Activated naive CD8-positive, alpha-beta T cell treated with anti-CD3 and anti-CD28 coated beads, Interleukin-2, amount 10 ng/mL, durations not matched to agents 7 days and 5 days (primary cell): ENCODE measurements at regions not wholly inside any gene's neighbourhood (a gene's known extent, or its start where the extent isn't known, plus 50 kb on each side); places are given as distances from the start of the nearest gene placed in this dataset.

ENCODE experiments used
- ATAC-seq: fragments of 150-1000 bp; cut with Tn5 transposase; one replicate; pipeline ENCODE4 v1.10.0; 2021; ENCODE audit warnings: low read depth, moderate library complexity
- POLR2A ChIA-PET: fragments of 350-600 bp; sonication (Branson Sonifier 250); formaldehyde crosslinking; loops from one replicate; lab custom pipeline; 2021; ENCODE audit warnings: antibody characterized with exemption; lab: Charles Lee
- DNase-seq: peaks from one replicate; pipeline ENCODE4 v3.0.0; 2021
- H3K27ac Mint-ChIP-seq: one replicate; pipeline ENCODE4 v1.8.0; 2022; ENCODE audit warnings: mild to moderate bottlenecking, mixed read lengths
- H3K27me3 Mint-ChIP-seq: one replicate; pipeline ENCODE4 v1.8.0; 2022; ENCODE audit warnings: mild to moderate bottlenecking, moderate library complexity, mixed read lengths
- H3K36me3 Mint-ChIP-seq: one replicate; pipeline ENCODE4 v1.8.0; 2021; ENCODE audit warnings: mild to moderate bottlenecking, mixed read lengths
- H3K4me1 Mint-ChIP-seq: one replicate; pipeline ENCODE4 v1.8.0; 2021; ENCODE audit warnings: mixed read lengths
- H3K4me3 Mint-ChIP-seq: one replicate; pipeline ENCODE4 v1.8.0; 2022; ENCODE audit warnings: mild to moderate bottlenecking, moderate library complexity, mixed read lengths
- H3K9me3 Mint-ChIP-seq: one replicate; pipeline ENCODE4 v1.8.0; 2021; ENCODE audit warnings: mixed read lengths

GRCh38 chr7:88700725-88701124 is 58.8 kb upstream of the ZNF804B start:
- H3K36me3 Mint-ChIP-seq, result no peaks in the 10 kb centered on the region
- H3K4me1 Mint-ChIP-seq, result no peaks in the 10 kb centered on the region
- no peak overlapping the region for H3K27ac Mint-ChIP-seq
- H3K9me3 Mint-ChIP-seq, result no peaks in the 10 kb centered on the region
- no peaks in the 10 kb centered on the region for H3K27me3 Mint-ChIP-seq
- ATAC-seq (no peak), DNase-seq (no peak)
- POLR2A ChIA-PET, result no interaction called here
- no peak overlapping the region for H3K4me3 Mint-ChIP-seq

GRCh38 chr7:88694207-88694606 is 65.3 kb upstream of the ZNF804B start:
- Mint-ChIP-seq H3K9me3 (no peaks in the 10 kb centered on the region), H3K27ac (no peak overlapping the region), H3K4me3 (no peak overlapping the region), H3K27me3 (no peaks in the 10 kb centered on the region), H3K36me3 (no peaks in the 10 kb centered on the region), H3K4me1 (no peaks in the 10 kb centered on the region)
- DNase-seq (no peak), ATAC-seq (no peak)
- POLR2A ChIA-PET, result no interaction called here

- Mint-ChIP-seq H3K36me3 (no peaks in the 10 kb centered on the region), H3K4me1 (no peaks in the 10 kb centered on the region), H3K4me3 (no peak overlapping the region), H3K9me3 (no peaks in the 10 kb centered on the region), H3K27ac (no peak overlapping the region), H3K27me3 (no peaks in the 10 kb centered on the region)
- POLR2A ChIA-PET, result no interaction called here
- DNase-seq, result no peak
- no peak for ATAC-seq
Observed at GRCh38 chr7:88693131-88693530, 66.4 kb upstream of the ZNF804B start.

GRCh38 chr7:88692493-88692892 is 67.0 kb upstream of the ZNF804B start:
- H3K27me3 Mint-ChIP-seq, result no peaks in the 10 kb centered on the region
- DNase-seq (no peak), ATAC-seq (no peak)
- H3K4me3 Mint-ChIP-seq, result no peak overlapping the region
- POLR2A ChIA-PET, result no interaction called here
- no peaks in the 10 kb centered on the region for H3K9me3 Mint-ChIP-seq
- no peak overlapping the region for H3K27ac Mint-ChIP-seq
- no peaks in the 10 kb centered on the region for H3K4me1 Mint-ChIP-seq
- no peaks in the 10 kb centered on the region for H3K36me3 Mint-ChIP-seq

GRCh38 chr7:88689821-88690220 is 69.7 kb upstream of the ZNF804B start:
- DNase-seq (no peak), ATAC-seq (no peak)
- Mint-ChIP-seq H3K27me3 (peaks cover 1% of the 10 kb centered on the region), H3K4me3 (no peak overlapping the region), H3K27ac (no peak overlapping the region), H3K36me3 (no peaks in the 10 kb centered on the region), H3K9me3 (no peaks in the 10 kb centered on the region), H3K4me1 (no peaks in the 10 kb centered on the region)
- POLR2A ChIA-PET, result no interaction called here

GRCh38 chr7:88688222-88688621 is 71.3 kb upstream of the ZNF804B start:
- POLR2A ChIA-PET, result no interaction called here
- Mint-ChIP-seq H3K4me3 (no peak overlapping the region), H3K36me3 (no peaks in the 10 kb centered on the region), H3K27me3 (peaks cover 1% of the 10 kb centered on the region), H3K4me1 (no peaks in the 10 kb centered on the region), H3K27ac (no peak overlapping the region), H3K9me3 (no peaks in the 10 kb centered on the region)
- no peak for DNase-seq
- no peak for ATAC-seq

- DNase-seq (no peak), ATAC-seq (no peak)
- POLR2A ChIA-PET, result no interaction called here
- peaks cover 1% of the 10 kb centered on the region for H3K27me3 Mint-ChIP-seq
- no peak overlapping the region for H3K27ac Mint-ChIP-seq
- no peaks in the 10 kb centered on the region for H3K4me1 Mint-ChIP-seq
- H3K4me3 Mint-ChIP-seq, result no peak overlapping the region
- H3K9me3 Mint-ChIP-seq, result no peaks in the 10 kb centered on the region
- no peaks in the 10 kb centered on the region for H3K36me3 Mint-ChIP-seq
Observed at GRCh38 chr7:88686468-88687229, 72.9 kb upstream of the ZNF804B start.

GRCh38 chr7:88681682-88682081 is 77.8 kb upstream of the ZNF804B start:
- no peaks in the 10 kb centered on the region for H3K36me3 Mint-ChIP-seq
- H3K9me3 Mint-ChIP-seq, result no peaks in the 10 kb centered on the region
- ATAC-seq (no peak), DNase-seq (no peak)
- H3K4me3 Mint-ChIP-seq, result no peak overlapping the region
- H3K4me1 Mint-ChIP-seq, result no peaks in the 10 kb centered on the region
- POLR2A ChIA-PET, result no interaction called here
- H3K27ac Mint-ChIP-seq, result no peak overlapping the region
- H3K27me3 Mint-ChIP-seq, result no peaks in the 10 kb centered on the region

GRCh38 chr7:88670536-88670935 is 89.0 kb upstream of the ZNF804B start:
- no peak overlapping the region for H3K4me3 Mint-ChIP-seq
- no peak overlapping the region for H3K27ac Mint-ChIP-seq

GRCh38 chr7:88669913-88670312 is 89.6 kb upstream of the ZNF804B start:
- Mint-ChIP-seq H3K27ac (no peak overlapping the region), H3K4me1 (no peaks in the 10 kb centered on the region), H3K9me3 (no peaks in the 10 kb centered on the region), H3K27me3 (no peaks in the 10 kb centered on the region), H3K36me3 (no peaks in the 10 kb centered on the region), H3K4me3 (no peak overlapping the region)
- no peak for ATAC-seq
- POLR2A ChIA-PET, result no interaction called here
- DNase-seq, result no peak

More at GRCh38 chr7:88670536-88670935, 89.0 kb upstream of the ZNF804B start:
- DNase-seq (no peak), ATAC-seq (no peak)
- no peaks in the 10 kb centered on the region for H3K36me3 Mint-ChIP-seq
- POLR2A ChIA-PET, result no interaction called here
- H3K9me3 Mint-ChIP-seq, result no peaks in the 10 kb centered on the region
- H3K27me3 Mint-ChIP-seq, result no peaks in the 10 kb centered on the region
- H3K4me1 Mint-ChIP-seq, result no peaks in the 10 kb centered on the region

GRCh38 chr7:88668591-88668990 is 90.9 kb upstream of the ZNF804B start:
- Mint-ChIP-seq H3K27ac (no peak overlapping the region), H3K36me3 (no peaks in the 10 kb centered on the region), H3K27me3 (no peaks in the 10 kb centered on the region), H3K9me3 (no peaks in the 10 kb centered on the region), H3K4me1 (no peaks in the 10 kb centered on the region), H3K4me3 (no peak overlapping the region)
- DNase-seq, result no peak
- no peak for ATAC-seq
- POLR2A ChIA-PET, result no interaction called here

- Mint-ChIP-seq H3K4me1 (no peaks in the 10 kb centered on the region), H3K27ac (no peak overlapping the region), H3K9me3 (no peaks in the 10 kb centered on the region), H3K36me3 (no peaks in the 10 kb centered on the region), H3K4me3 (no peak overlapping the region), H3K27me3 (no peaks in the 10 kb centered on the region)
- POLR2A ChIA-PET, result no interaction called here
- ATAC-seq, result no peak
- no peak for DNase-seq
Observed at GRCh38 chr7:88666626-88667025, 92.9 kb upstream of the ZNF804B start.

- H3K27ac Mint-ChIP-seq, result no peak overlapping the region
- POLR2A ChIA-PET, result no interaction called here
- H3K36me3 Mint-ChIP-seq, result no peaks in the 10 kb centered on the region
- H3K9me3 Mint-ChIP-seq, result no peaks in the 10 kb centered on the region
- DNase-seq, result no peak
- H3K4me3 Mint-ChIP-seq, result no peak overlapping the region
- ATAC-seq, result no peak
- H3K27me3 Mint-ChIP-seq, result no peaks in the 10 kb centered on the region
- no peaks in the 10 kb centered on the region for H3K4me1 Mint-ChIP-seq
Observed at GRCh38 chr7:88665892-88666514, 93.5 kb upstream of the ZNF804B start.

- Mint-ChIP-seq H3K36me3 (no peaks in the 10 kb centered on the region), H3K4me1 (no peaks in the 10 kb centered on the region)
- POLR2A ChIA-PET, result no interaction called here
Observed at GRCh38 chr7:88664630-88665233, 94.8 kb upstream of the ZNF804B start.

More at GRCh38 chr7:88664630-88665233, 94.8 kb upstream of the ZNF804B start:
- H3K4me3 Mint-ChIP-seq, result no peak overlapping the region
- no peak for DNase-seq
- no peak overlapping the region for H3K27ac Mint-ChIP-seq
- ATAC-seq, result no peak
- no peaks in the 10 kb centered on the region for H3K27me3 Mint-ChIP-seq
- H3K9me3 Mint-ChIP-seq, result no peaks in the 10 kb centered on the region
